ENCODE measurements at regions not wholly inside any gene's neighbourhood (a gene's known extent, or its start where the extent isn't known, plus 50 kb on each side); places are given as distances from the start of the nearest gene placed in this dataset.
"Not testable (repeated sequence)": the region's sequence is repeated elsewhere in the genome, so short reads cannot be mapped to it uniquely, and the experiment has no call there.

GRCh38 chr15:77881535-77881934, 196.0 kb downstream of the TBC1D2B start:
- not testable (repeated sequence) for TF ChIP-seq USF2 (IDR thresholded peaks at IDR 0.05; ENCODE audit: low read depth, low read length); USF2 (CRISPR knock-in tag; IDR thresholded peaks at IDR 0.05; ENCODE audit: borderline replicate concordance); ZFP62 (CRISPR knock-in tag; IDR thresholded peaks at IDR 0.05)
